SK-N-SH (cell line): ENCODE measurements at regions not wholly inside any gene's neighbourhood (a gene's known extent, or its start where the extent isn't known, plus 50 kb on each side); places are given as distances from the start of the nearest gene placed in this dataset.

Source experiments
- CTCF ChIA-PET: fragments of 300-600, 350-600 bp; formaldehyde crosslinking; extraction: SDS; loops from one replicate; lab custom pipeline; 2021; lab: Yijun Ruan, JAX
- POLR2A ChIA-PET: fragments of 350-600 bp; sonication (Branson Sonifier 250); formaldehyde crosslinking; extraction: SDS; loops from one replicate; lab custom pipeline; 2020; ENCODE audit warnings: antibody characterized with exemption, inconsistent platforms; lab: Yijun Ruan, JAX
- DNase-seq: peaks from one replicate; pipeline ENCODE4 v3.0.0; 2012
- H2AFZ ChIP-seq: fragments of 200-600 bp; sonication (generic); 2 replicates; pipeline ENCODE4 v1.8.1; 2016; ENCODE audit warnings: antibody characterized with exemption, mild to moderate bottlenecking, low read depth
- H3F3A ChIP-seq: fragments of 200-600 bp; sonication (generic); replicated peaks from 2 replicates; pipeline ENCODE3; 2016; ENCODE audit warnings: antibody characterized with exemption, mild to moderate bottlenecking; ENCODE audit not compliant: insufficient read depth
- H3K27ac ChIP-seq, 2 experiments: fragments of 200-500 bp in 1 of 2; fragments of 200-600 bp in 1 of 2; sonication (Bioruptor generic) in 1 of 2; sonication (generic), shearing (Covaris generic) in 1 of 2; 2 replicates each; pipeline versions ENCODE4 v1.5.1 to v1.6.1; 2014 to 2016; ENCODE audit warnings: low read depth in 2 of 2, inconsistent platforms in 1 of 2, low read length in 1 of 2, mild to moderate bottlenecking in 1 of 2, mixed read lengths in 1 of 2
- H3K27me3 ChIP-seq: fragments of 200-600 bp; sonication (generic), shearing (Covaris generic); 2 replicates; pipeline ENCODE4 v1.6.1; 2016; ENCODE audit warnings: mixed run types; ENCODE audit not compliant: insufficient read depth
- H3K36me3 ChIP-seq, 2 experiments: fragments of 200-500 bp in 1 of 2; fragments of 200-600 bp in 1 of 2; sonication (Bioruptor generic) in 1 of 2; sonication (generic) in 1 of 2; replicated peaks in 1 of 2; 2 replicates each; pipeline versions ENCODE3 to v1.5.1; 2014 to 2016; ENCODE audit warnings: low read length in 1 of 2, mild to moderate bottlenecking in 1 of 2; ENCODE audit not compliant: insufficient read depth in 2 of 2, control insufficient read depth in 1 of 2
- H3K4me1 ChIP-seq, 2 experiments: fragments of 200-500 bp in 1 of 2; fragments of 200-600 bp in 1 of 2; sonication (Bioruptor generic) in 1 of 2; sonication (generic), shearing (Covaris generic) in 1 of 2; 2 replicates each; pipeline versions ENCODE4 v1.5.1 to v1.6.1; 2014 to 2016; ENCODE audit warnings: low read depth in 1 of 2, low read length in 1 of 2, mixed run types in 1 of 2; ENCODE audit not compliant: insufficient read depth in 2 of 2, control insufficient read depth in 1 of 2
- H3K4me2 ChIP-seq: fragments of 200-600 bp; sonication (generic), shearing (Covaris generic); 2 replicates; pipeline ENCODE4 v1.6.1; 2017; ENCODE audit warnings: mixed run types
- H3K4me3 ChIP-seq, 2 experiments: fragments of 200-500 bp in 1 of 2; fragments of 200-600 bp in 1 of 2; sonication (Bioruptor generic) in 1 of 2; sonication (generic), shearing (Covaris generic) in 1 of 2; 2 replicates each; pipeline versions ENCODE4 v1.5.1 to v1.8.1; 2014 to 2016; ENCODE audit warnings: low read depth in 2 of 2, inconsistent platforms in 1 of 2, low read length in 1 of 2, mild to moderate bottlenecking in 1 of 2, mixed read lengths in 1 of 2, moderate library complexity in 1 of 2
- H3K79me2 ChIP-seq: fragments of 200-600 bp; sonication (generic); 2 replicates; pipeline ENCODE4 v1.8.1; 2017; ENCODE audit warnings: mild to moderate bottlenecking; ENCODE audit not compliant: insufficient read depth
- H3K9ac ChIP-seq: fragments of 200-600 bp; sonication (generic); 2 replicates; pipeline ENCODE4 v1.6.1; 2017; ENCODE audit warnings: mixed run types
- H3K9me2 ChIP-seq: fragments of 200-600 bp; sonication (generic); 2 replicates; pipeline ENCODE4 v1.6.1; 2017; ENCODE audit warnings: mixed run types
- H3K9me3 ChIP-seq: fragments of 200-600 bp; sonication (generic); 2 replicates; pipeline ENCODE4 v1.6.1; 2017; ENCODE audit warnings: mixed run types, mild to moderate bottlenecking, moderate library complexity
- H4K20me1 ChIP-seq: fragments of 200-600 bp; sonication (generic); 2 replicates; pipeline ENCODE4 v1.6.1; 2017; ENCODE audit warnings: mild to moderate bottlenecking, mixed run types; ENCODE audit not compliant: insufficient read depth
- ELF1 ChIP-seq: IDR thresholded peaks from 2 replicates; pipeline ENCODE4 v1.4.0; 2012
- MXI1 ChIP-seq: IDR thresholded peaks from 2 replicates; pipeline ENCODE4 v1.6.1; 2012; ENCODE audit warnings: mild to moderate bottlenecking, low read depth, low read length, improper control_type of control experiment
- NFIC ChIP-seq: IDR thresholded peaks from 2 replicates; pipeline ENCODE4 v1.4.0; 2012; ENCODE audit warnings: borderline replicate concordance
- RAD21 ChIP-seq: IDR thresholded peaks from 2 replicates; pipeline ENCODE4 v1.6.1; 2012; ENCODE audit warnings: mild to moderate bottlenecking, low read length
- REST ChIP-seq: IDR thresholded peaks from 2 replicates; pipeline ENCODE4 v1.6.1; 2012; ENCODE audit warnings: mild to moderate bottlenecking, low read depth, low read length, moderate library complexity
- RFX5 ChIP-seq: IDR thresholded peaks from 2 replicates; pipeline ENCODE4 v1.6.1; 2012; ENCODE audit warnings: mild to moderate bottlenecking, improper control_type of control experiment, low read length
- RXRA ChIP-seq: IDR thresholded peaks from 2 replicates; pipeline ENCODE4 v1.4.0; 2012; ENCODE audit warnings: low read depth, mild to moderate bottlenecking, borderline replicate concordance
- SMC3 ChIP-seq: IDR thresholded peaks from 2 replicates; pipeline ENCODE4 v1.6.1; 2012; ENCODE audit warnings: low read depth, low read length, improper control_type of control experiment
- TCF12 ChIP-seq: IDR thresholded peaks from 2 replicates; pipeline ENCODE4 v1.4.0; 2012
- USF2 ChIP-seq: fragments of 150-350 bp; IDR thresholded peaks from 2 replicates; pipeline ENCODE4 v1.6.1; 2017; ENCODE audit warnings: antibody characterized with exemption, low read length, low read depth, borderline replicate concordance
- YY1 ChIP-seq: IDR thresholded peaks from 2 replicates; pipeline ENCODE4 v1.4.0; 2012; ENCODE audit warnings: low read depth, mild to moderate bottlenecking
- WGBS: methylation state at CpG from one replicate; pipeline ENCODE4 v1.1.6; 2017; ENCODE audit warnings: low lambda C conversion rate; 5-methylcytosine and 5-hydroxymethylcytosine counted together
- TF ChIP-seq, protein P1 (sequence below): IDR thresholded peaks from 2 replicates; pipeline ENCODE4 v1.4.0; 2012; ENCODE audit warnings: low read depth, borderline replicate concordance

DNA sequence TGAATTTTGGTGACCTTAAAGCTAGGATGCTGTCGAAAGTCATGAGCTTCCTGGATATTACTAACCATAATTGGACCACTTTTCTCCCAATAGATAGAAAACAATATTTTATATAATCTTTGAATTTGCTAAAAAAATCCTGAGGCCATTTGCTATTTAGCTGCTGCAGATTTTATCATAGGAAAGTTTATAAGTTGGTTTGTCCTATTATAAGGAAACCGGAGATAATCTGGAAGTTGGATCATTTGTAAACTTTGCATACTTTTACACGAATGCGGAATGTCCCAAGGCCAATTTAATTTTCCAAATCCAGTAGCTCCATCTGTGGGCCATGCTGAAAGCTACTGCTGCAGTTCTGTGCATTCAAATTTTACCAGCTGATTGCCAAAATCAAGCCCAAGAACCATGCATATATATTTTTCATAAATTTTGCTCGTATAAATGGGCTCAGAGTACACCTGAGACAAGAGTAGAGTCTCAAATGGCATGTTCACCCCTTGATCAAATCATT is 378.3 kb downstream of the FAM181B start (continued):
- no peak for TF ChIP-seq YY1
- no peak for TF ChIP-seq REST
- TF ChIP-seq RXRA: no peak

GRCh38 chr11:82326853-82327252 is 406.8 kb downstream of the FAM181B start:
- ChIA-PET POLR2A (no interaction called here), CTCF (no interaction called here)
- no peak overlapping the region for H3K9ac ChIP-seq
- H3K4me3 ChIP-seq: no peak overlapping the region
- no peaks in the 10 kb centered on the region for H3K79me2 ChIP-seq
- no peak overlapping the region for H3K4me2 ChIP-seq
- H3K9me3 ChIP-seq: no peaks in the 10 kb centered on the region
- H3K36me3 ChIP-seq: no peaks in the 10 kb centered on the region
- H3K9me2 ChIP-seq: no peaks in the 10 kb centered on the region
- WGBS: 5% methylated on average over 2 of the region's 3 CpGs
- DNase-seq: no peak
- no peak overlapping the region for H3K27ac ChIP-seq
- H4K20me1 ChIP-seq: no peaks in the 10 kb centered on the region
- H3K4me1 ChIP-seq: no peaks in the 10 kb centered on the region
- H3F3A ChIP-seq: no peaks in the 10 kb centered on the region
- no peaks in the 10 kb centered on the region for H3K27me3 ChIP-seq
- TF ChIP-seq REST (no peak), MXI1 (no peak), RAD21 (no peak), YY1 (no peak), USF2 (no peak), NFIC (no peak), TCF12 (no peak), SMC3 (no peak), ELF1 (no peak), RFX5 (no peak)
- TF ChIP-seq, protein P1, sequence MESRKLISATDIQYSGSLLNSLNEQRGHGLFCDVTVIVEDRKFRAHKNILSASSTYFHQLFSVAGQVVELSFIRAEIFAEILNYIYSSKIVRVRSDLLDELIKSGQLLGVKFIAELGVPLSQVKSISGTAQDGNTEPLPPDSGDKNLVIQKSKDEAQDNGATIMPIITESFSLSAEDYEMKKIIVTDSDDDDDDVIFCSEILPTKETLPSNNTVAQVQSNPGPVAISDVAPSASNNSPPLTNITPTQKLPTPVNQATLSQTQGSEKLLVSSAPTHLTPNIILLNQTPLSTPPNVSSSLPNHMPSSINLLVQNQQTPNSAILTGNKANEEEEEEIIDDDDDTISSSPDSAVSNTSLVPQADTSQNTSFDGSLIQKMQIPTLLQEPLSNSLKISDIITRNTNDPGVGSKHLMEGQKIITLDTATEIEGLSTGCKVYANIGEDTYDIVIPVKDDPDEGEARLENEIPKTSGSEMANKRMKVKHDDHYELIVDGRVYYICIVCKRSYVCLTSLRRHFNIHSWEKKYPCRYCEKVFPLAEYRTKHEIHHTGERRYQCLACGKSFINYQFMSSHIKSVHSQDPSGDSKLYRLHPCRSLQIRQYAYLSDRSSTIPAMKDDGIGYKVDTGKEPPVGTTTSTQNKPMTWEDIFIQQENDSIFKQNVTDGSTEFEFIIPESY: no peak
- H2AFZ ChIP-seq: no peak overlapping the region
